DND-41 (cell line): ENCODE measurements at regions not wholly inside any gene's neighbourhood (a gene's known extent, or its start where the extent isn't known, plus 50 kb on each side); places are given as distances from the start of the nearest gene placed in this dataset.

Experiments used
- ATAC-seq: fragments of 200-7000 bp; cut with Tn5 transposase; 3 replicates; pipeline ENCODE4 v1.9.1; 2021; ENCODE audit warnings: low read depth; ENCODE audit not compliant: insufficient read depth
- DNase-seq: peaks from one replicate; pipeline ENCODE4 v3.0.0-alpha.2; 2020
- H2AFZ ChIP-seq: 2 replicates; pipeline ENCODE4 v1.6.0; 2012; ENCODE audit warnings: low read depth, low read length
- H3K27ac ChIP-seq: 2 replicates; pipeline ENCODE4 v1.5.1; 2012; ENCODE audit warnings: low read length, inconsistent platforms
- H3K27me3 ChIP-seq: fragments of 200-600 bp; sonication (generic); 2 replicates; pipeline ENCODE4 v1.6.0; 2012; ENCODE audit warnings: low read length, mild to moderate bottlenecking, inconsistent platforms; ENCODE audit not compliant: insufficient read depth, poor library complexity
- H3K36me3 ChIP-seq: 2 replicates; pipeline ENCODE4 v1.5.1; 2012; ENCODE audit warnings: low read length, inconsistent platforms; ENCODE audit not compliant: insufficient read depth
- H3K4me1 ChIP-seq: 2 replicates; pipeline ENCODE4 v1.5.1; 2012; ENCODE audit warnings: mild to moderate bottlenecking, low read length; ENCODE audit not compliant: insufficient read depth
- H3K4me2 ChIP-seq: 2 replicates; pipeline ENCODE4 v1.6.0; 2012; ENCODE audit warnings: mild to moderate bottlenecking, moderate library complexity, low read length, inconsistent platforms; ENCODE audit not compliant: insufficient read depth
- H3K4me3 ChIP-seq, 2 experiments: fragments of 200-600 bp in 1 of 2; shearing (Covaris generic) in 1 of 2; 2 replicates each; pipeline ENCODE4 v1.5.1; 2012 to 2016; ENCODE audit warnings: inconsistent platforms in 2 of 2, low read length in 2 of 2, mild to moderate bottlenecking in 2 of 2, low read depth in 1 of 2, moderate library complexity in 1 of 2
- H3K79me2 ChIP-seq: 2 replicates; pipeline ENCODE4 v1.6.0; 2012; ENCODE audit warnings: low read length, inconsistent platforms; ENCODE audit not compliant: insufficient read depth
- H3K9ac ChIP-seq: 2 replicates; pipeline ENCODE4 v1.6.0; 2012; ENCODE audit warnings: low read depth, mild to moderate bottlenecking, inconsistent platforms, low read length, moderate library complexity
- H3K9me3 ChIP-seq: 2 replicates; pipeline ENCODE4 v1.5.1; 2012; ENCODE audit warnings: low read length, moderate library complexity, mild to moderate bottlenecking, inconsistent platforms; ENCODE audit not compliant: insufficient read depth, severe bottlenecking
- H4K20me1 ChIP-seq: 2 replicates; pipeline ENCODE4 v1.6.0; 2012; ENCODE audit warnings: low read length; ENCODE audit not compliant: insufficient read depth
- EZH2 ChIP-seq: IDR thresholded peaks from 3 replicates; pipeline ENCODE4 v1.6.1; 2012; ENCODE audit warnings: borderline replicate concordance, low read depth, mild to moderate bottlenecking, moderate library complexity, low read length, inconsistent platforms; ENCODE audit not compliant: severe bottlenecking
- TF ChIP-seq, protein P1 (sequence below): IDR thresholded peaks from 2 replicates; pipeline ENCODE4 v1.5.1; 2012; ENCODE audit warnings: borderline replicate concordance, low read length, moderate library complexity, mild to moderate bottlenecking; ENCODE audit not compliant: poor library complexity, severe bottlenecking; ENCODE audit errors: extremely low read depth

DNA sequence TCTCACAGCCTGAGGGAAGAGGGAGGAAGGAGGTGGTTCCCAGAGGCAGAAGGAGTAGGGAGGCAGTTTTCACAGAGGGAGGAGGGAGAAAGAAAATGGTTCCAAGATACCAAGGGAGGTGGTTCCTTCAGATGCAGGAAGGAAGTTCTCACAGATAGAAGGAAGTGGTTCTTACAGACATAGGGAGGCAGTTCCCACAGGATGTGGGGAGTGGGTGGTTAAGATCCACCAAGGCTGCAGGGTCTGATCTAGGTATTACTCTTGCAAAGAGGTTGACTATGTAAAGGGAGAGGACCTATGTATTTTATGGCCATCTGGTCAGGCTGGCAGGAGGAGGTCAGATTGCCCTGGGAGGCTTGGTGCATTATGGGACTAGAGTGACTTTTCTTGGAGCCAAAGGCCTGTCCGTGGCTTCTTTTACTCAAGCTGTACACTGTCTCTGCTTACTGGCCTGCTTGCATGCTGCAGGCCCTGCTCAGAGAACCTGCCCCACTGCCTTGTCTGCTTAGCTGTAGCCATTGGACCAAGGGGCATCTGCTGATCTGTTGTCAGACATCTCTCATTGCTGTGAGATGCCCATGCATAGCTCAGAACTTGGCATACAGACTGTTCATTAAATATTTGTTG is 283.7 kb downstream of the DHX35 start:
- TF ChIP-seq, protein P1, sequence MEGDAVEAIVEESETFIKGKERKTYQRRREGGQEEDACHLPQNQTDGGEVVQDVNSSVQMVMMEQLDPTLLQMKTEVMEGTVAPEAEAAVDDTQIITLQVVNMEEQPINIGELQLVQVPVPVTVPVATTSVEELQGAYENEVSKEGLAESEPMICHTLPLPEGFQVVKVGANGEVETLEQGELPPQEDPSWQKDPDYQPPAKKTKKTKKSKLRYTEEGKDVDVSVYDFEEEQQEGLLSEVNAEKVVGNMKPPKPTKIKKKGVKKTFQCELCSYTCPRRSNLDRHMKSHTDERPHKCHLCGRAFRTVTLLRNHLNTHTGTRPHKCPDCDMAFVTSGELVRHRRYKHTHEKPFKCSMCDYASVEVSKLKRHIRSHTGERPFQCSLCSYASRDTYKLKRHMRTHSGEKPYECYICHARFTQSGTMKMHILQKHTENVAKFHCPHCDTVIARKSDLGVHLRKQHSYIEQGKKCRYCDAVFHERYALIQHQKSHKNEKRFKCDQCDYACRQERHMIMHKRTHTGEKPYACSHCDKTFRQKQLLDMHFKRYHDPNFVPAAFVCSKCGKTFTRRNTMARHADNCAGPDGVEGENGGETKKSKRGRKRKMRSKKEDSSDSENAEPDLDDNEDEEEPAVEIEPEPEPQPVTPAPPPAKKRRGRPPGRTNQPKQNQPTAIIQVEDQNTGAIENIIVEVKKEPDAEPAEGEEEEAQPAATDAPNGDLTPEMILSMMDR, result no peak
- TF ChIP-seq EZH2, result no peak
- Histone ChIP-seq H3K27ac (peak overlapping the region; percentile 99), H3K4me1 (peaks cover 78% of the 10 kb centered on the region), H4K20me1 (no peaks in the 10 kb centered on the region), H3K4me3 (peak overlapping the region in 1 of 2 experiments; percentile 4; a peak in 1 of 4 replicates), H3K9me3 (peaks cover 10% of the 10 kb centered on the region), H2AFZ (0 out of 2 replicates have a peak overlapping the region, but pooled peaks have one; percentile 3), H3K79me2 (no peaks in the 10 kb centered on the region), H3K27me3 (no peaks in the 10 kb centered on the region), H3K9ac (peak overlapping the region; percentile 65), H3K36me3 (no peaks in the 10 kb centered on the region), H3K4me2 (peak overlapping the region; percentile 37)
- DNase-seq, result peak; percentile 92
- ATAC-seq, result peak; percentile 69

DNA sequence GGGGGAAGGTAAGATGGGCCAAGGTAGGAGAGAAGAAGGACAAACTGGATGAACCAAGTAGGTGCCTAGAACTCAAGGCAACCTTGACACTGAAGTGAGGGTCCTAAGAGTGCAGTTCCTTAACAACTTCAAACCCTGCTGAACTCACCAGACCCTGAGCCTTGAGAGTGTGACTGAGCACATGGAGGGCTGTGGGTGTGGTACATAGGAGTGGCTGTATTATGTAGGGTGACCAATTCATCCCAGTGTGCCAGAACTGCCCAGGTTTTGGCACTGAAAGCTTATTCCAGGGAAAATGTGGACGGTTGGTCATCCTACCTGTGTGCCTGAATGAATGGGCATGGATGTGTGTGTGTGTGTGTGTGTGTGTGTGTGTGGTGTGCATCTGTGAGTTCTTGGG is 281.8 kb downstream of the DHX35 start:
- Histone ChIP-seq H3K27me3 (no peaks in the 10 kb centered on the region), H3K79me2 (no peaks in the 10 kb centered on the region), H3K4me3 (peak overlapping the region in 1 of 2 experiments; percentile 1; a peak in 1 of 4 replicates), H3K36me3 (no peaks in the 10 kb centered on the region), H4K20me1 (no peaks in the 10 kb centered on the region), H3K9me3 (peaks cover 10% of the 10 kb centered on the region), H3K27ac (peak overlapping the region; percentile 99), H3K4me2 (no peak overlapping the region), H2AFZ (peak overlapping the region; percentile 57), H3K9ac (peak overlapping the region; percentile 65), H3K4me1 (peaks cover 60% of the 10 kb centered on the region)
- DNase-seq (peak; percentile 26), ATAC-seq (no peak)
- TF ChIP-seq, protein P1, result no peak
- TF ChIP-seq EZH2, result no peak

DNA sequence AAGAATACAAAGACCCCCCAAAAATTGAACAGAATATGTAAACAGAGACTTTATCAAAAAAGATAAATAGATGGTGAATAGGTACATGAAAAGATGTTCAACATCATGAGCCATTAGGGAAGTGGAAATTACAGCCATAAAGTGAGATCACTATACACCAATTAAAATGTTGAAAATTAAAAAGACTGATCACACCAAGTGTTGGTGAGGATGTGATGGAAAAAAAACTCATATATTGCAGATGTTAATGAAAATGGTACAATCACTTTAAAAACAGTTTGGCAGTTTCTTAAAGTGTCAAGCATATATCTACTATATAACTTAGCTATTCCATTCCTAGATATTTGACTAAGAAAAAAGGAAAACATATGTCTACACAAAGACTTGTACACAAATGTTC is 280.5 kb downstream of the DHX35 start:
- ATAC-seq (no peak), DNase-seq (no peak)
- H3K4me3 ChIP-seq, result no peak overlapping the region
- H3K9me3 ChIP-seq, result peaks cover 10% of the 10 kb centered on the region
- H3K9ac ChIP-seq, result no peak overlapping the region
- H4K20me1 ChIP-seq, result no peaks in the 10 kb centered on the region
- H3K27me3 ChIP-seq, result no peaks in the 10 kb centered on the region
- no peak overlapping the region for H3K4me2 ChIP-seq
- 0 out of 2 replicates have a peak overlapping the region, but pooled peaks have one; percentile 99 for H3K27ac ChIP-seq
- H3K36me3 ChIP-seq, result no peaks in the 10 kb centered on the region
- no peak overlapping the region for H2AFZ ChIP-seq
- TF ChIP-seq EZH2, result no peak
- TF ChIP-seq, protein P1, result no peak
- no peaks in the 10 kb centered on the region for H3K79me2 ChIP-seq
- peaks cover 47% of the 10 kb centered on the region for H3K4me1 ChIP-seq
